ENCODE measurements at regions not wholly inside any gene's neighbourhood (a gene's known extent, or its start where the extent isn't known, plus 50 kb on each side); places are given as distances from the start of the nearest gene placed in this dataset.

DNA sequence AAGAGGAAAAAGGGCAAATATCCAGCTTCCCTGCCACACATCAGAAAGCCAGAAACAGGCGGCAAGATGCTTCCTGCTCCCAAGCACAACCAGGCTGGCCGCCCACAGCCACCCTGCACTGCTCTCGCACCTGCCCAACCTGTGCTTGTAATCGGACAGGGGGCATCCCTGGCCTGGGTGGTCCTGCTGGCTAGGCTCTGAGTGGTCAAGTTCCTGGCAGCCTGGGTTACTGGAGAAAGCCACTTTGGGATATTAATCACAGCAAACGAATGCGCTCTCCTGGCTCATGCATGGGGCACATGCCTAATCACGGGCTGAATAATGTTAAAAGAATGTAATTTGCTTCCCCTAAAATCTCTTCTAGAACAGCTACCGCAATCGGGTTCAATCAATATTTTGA is 442.4 kb downstream of the MCTP2 start:
- TF ChIP-seq POLR2AphosphoS5 (IDR thresholded peaks at IDR 0.05; ENCODE audit: low read depth, low read length), result no peak
- TF ChIP-seq MAX (IDR thresholded peaks at IDR 0.05; ENCODE audit: low read depth), result no peak
- TF ChIP-seq JUND (IDR thresholded peaks at IDR 0.05), result no peak
- no peak for TF ChIP-seq CTCF (IDR thresholded peaks at IDR 0.05)
- TF ChIP-seq TCF12 (IDR thresholded peaks at IDR 0.05), result no peak
- no peak for TF ChIP-seq NFIC (IDR thresholded peaks at IDR 0.05; ENCODE audit: borderline replicate concordance)
- TF ChIP-seq, protein P1, sequence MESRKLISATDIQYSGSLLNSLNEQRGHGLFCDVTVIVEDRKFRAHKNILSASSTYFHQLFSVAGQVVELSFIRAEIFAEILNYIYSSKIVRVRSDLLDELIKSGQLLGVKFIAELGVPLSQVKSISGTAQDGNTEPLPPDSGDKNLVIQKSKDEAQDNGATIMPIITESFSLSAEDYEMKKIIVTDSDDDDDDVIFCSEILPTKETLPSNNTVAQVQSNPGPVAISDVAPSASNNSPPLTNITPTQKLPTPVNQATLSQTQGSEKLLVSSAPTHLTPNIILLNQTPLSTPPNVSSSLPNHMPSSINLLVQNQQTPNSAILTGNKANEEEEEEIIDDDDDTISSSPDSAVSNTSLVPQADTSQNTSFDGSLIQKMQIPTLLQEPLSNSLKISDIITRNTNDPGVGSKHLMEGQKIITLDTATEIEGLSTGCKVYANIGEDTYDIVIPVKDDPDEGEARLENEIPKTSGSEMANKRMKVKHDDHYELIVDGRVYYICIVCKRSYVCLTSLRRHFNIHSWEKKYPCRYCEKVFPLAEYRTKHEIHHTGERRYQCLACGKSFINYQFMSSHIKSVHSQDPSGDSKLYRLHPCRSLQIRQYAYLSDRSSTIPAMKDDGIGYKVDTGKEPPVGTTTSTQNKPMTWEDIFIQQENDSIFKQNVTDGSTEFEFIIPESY (IDR thresholded peaks at IDR 0.05; ENCODE audit: borderline replicate concordance, low read depth), result no peak
- TF ChIP-seq EZH2phosphoT487 (IDR thresholded peaks at IDR 0.05; ENCODE audit: borderline replicate concordance, low read depth), result no peak
